ENCODE measurements at regions not wholly inside any gene's neighbourhood (a gene's known extent, or its start where the extent isn't known, plus 50 kb on each side); places are given as distances from the start of the nearest gene placed in this dataset.

- TF ChIP-seq ZNF114 (CRISPR knock-in tag; IDR thresholded peaks at IDR 0.05) = no peak
- no peak for TF ChIP-seq CTCF (conservative IDR thresholded peaks at IDR 0.05; ENCODE audit: low read depth in 2 of 2)
- TF ChIP-seq POLR2AphosphoS5 (IDR thresholded peaks at IDR 0.05; ENCODE audit: low read depth) = no peak
- no peak for TF ChIP-seq EZH2 (IDR thresholded peaks at IDR 0.05; ENCODE audit: low read depth, unreplicated experiment)
- TF ChIP-seq EZH2phosphoT487 (IDR thresholded peaks at IDR 0.05; ENCODE audit: unreplicated experiment) = no peak
- no peak for TF ChIP-seq JUNB (IDR thresholded peaks at IDR 0.05; ENCODE audit: unreplicated experiment)
- TF ChIP-seq CREB1 (CRISPR knock-in tag; IDR thresholded peaks at IDR 0.05; ENCODE audit: low read depth) = no peak
- TF ChIP-seq REST (IDR thresholded peaks at IDR 0.05; ENCODE audit: unreplicated experiment) = no peak
- TF ChIP-seq NANOG (IDR thresholded peaks at IDR 0.05; ENCODE audit: borderline replicate concordance) = no peak
- no peak for TF ChIP-seq ZNF331 (CRISPR knock-in tag; IDR thresholded peaks at IDR 0.05; ENCODE audit: low read depth)
- TF ChIP-seq STAT1 (IDR thresholded peaks at IDR 0.05; ENCODE audit: unreplicated experiment) = no peak
- TF ChIP-seq ETS1 (IDR thresholded peaks at IDR 0.05) = no peak
Measured at GRCh38 chr11:92475819-92476218, 251.2 kb downstream of the FAT3 start.

Data from GM23338 (cell line).